ENCODE measurements at regions not wholly inside any gene's neighbourhood (a gene's known extent, or its start where the extent isn't known, plus 50 kb on each side); places are given as distances from the start of the nearest gene placed in this dataset.

- DNase-seq (ENCODE audit: low read depth), result no peak
Observed at GRCh38 chr12:41981758-41982157, 162.9 kb downstream of the GXYLT1 start.

- no peak for DNase-seq (ENCODE audit: low read depth)
Observed at GRCh38 chr12:41981013-41981412, 163.7 kb downstream of the GXYLT1 start.

- no peak for DNase-seq (ENCODE audit: low read depth)
Observed at GRCh38 chr12:41980390-41980789, 164.3 kb downstream of the GXYLT1 start.

- DNase-seq (ENCODE audit: low read depth), result peak; percentile 43
Observed at GRCh38 chr12:41979574-41979973, 165.1 kb downstream of the GXYLT1 start.

GRCh38 chr12:41972598-41972997, 172.1 kb downstream of the GXYLT1 start:
- DNase-seq (ENCODE audit: low read depth), result peak; percentile 87

- DNase-seq (ENCODE audit: low read depth), result no peak
Observed at GRCh38 chr12:41972196-41972595, 172.5 kb downstream of the GXYLT1 start.

GRCh38 chr12:41970744-41971143, 173.9 kb downstream of the GXYLT1 start:
- DNase-seq (ENCODE audit: low read depth), result no peak

- peak; percentile 58 for DNase-seq (ENCODE audit: low read depth)
Observed at GRCh38 chr12:41968599-41968998, 176.1 kb downstream of the GXYLT1 start.

- peak; percentile 93 for DNase-seq (ENCODE audit: low read depth)
Observed at GRCh38 chr12:41967668-41968500, 176.8 kb downstream of the GXYLT1 start.

- no peak for DNase-seq (ENCODE audit: low read depth)
Observed at GRCh38 chr12:41966916-41967315, 177.8 kb downstream of the GXYLT1 start.

- DNase-seq (ENCODE audit: low read depth), result no peak
Observed at GRCh38 chr12:41966001-41966400, 178.7 kb downstream of the GXYLT1 start.

- DNase-seq (ENCODE audit: low read depth), result no peak
Observed at GRCh38 chr12:41963398-41963797, 181.3 kb downstream of the GXYLT1 start.

GRCh38 chr12:41962171-41962572, 182.5 kb downstream of the GXYLT1 start:
- DNase-seq (ENCODE audit: low read depth), result no peak

- DNase-seq (ENCODE audit: low read depth), result no peak
Observed at GRCh38 chr12:41959271-41959670, 185.4 kb downstream of the GXYLT1 start.

- peak; percentile 7 for DNase-seq (ENCODE audit: low read depth)
Observed at GRCh38 chr12:41956353-41956752, 188.3 kb downstream of the GXYLT1 start.

GRCh38 chr12:41950455-41950854, 194.2 kb downstream of the GXYLT1 start:
- DNase-seq (ENCODE audit: low read depth), result no peak

- no peak for DNase-seq (ENCODE audit: low read depth)
Observed at GRCh38 chr12:41946106-41946505, 198.6 kb downstream of the GXYLT1 start.

GRCh38 chr12:41944216-41944615, 200.5 kb downstream of the GXYLT1 start:
- peak; percentile 27 for DNase-seq (ENCODE audit: low read depth)

GRCh38 chr12:41943671-41944070, 201.0 kb downstream of the GXYLT1 start:
- DNase-seq (ENCODE audit: low read depth), result no peak

GRCh38 chr12:41942354-41942753, 202.3 kb downstream of the GXYLT1 start:
- no peak for DNase-seq (ENCODE audit: low read depth)

GRCh38 chr12:41941079-41941478, 203.6 kb downstream of the GXYLT1 start:
- no peak for DNase-seq (ENCODE audit: low read depth)

- DNase-seq (ENCODE audit: low read depth), result no peak
Observed at GRCh38 chr12:41940571-41940970, 204.1 kb downstream of the GXYLT1 start.

GRCh38 chr12:41936333-41936732, 208.3 kb downstream of the GXYLT1 start:
- no peak for DNase-seq (ENCODE audit: low read depth)

GRCh38 chr12:41935911-41936310, 208.8 kb downstream of the GXYLT1 start:
- no peak for DNase-seq (ENCODE audit: low read depth)
